GM21825 (cell line): ENCODE measurements at regions not wholly inside any gene's neighbourhood (a gene's known extent, or its start where the extent isn't known, plus 50 kb on each side); places are given as distances from the start of the nearest gene placed in this dataset.

Source experiments
- ATAC-seq: cut with Tn5 transposase; IDR thresholded peaks from one replicate; pipeline ENCODE4 v1.9.1; 2021; ENCODE audit warnings: mild to moderate bottlenecking, moderate library complexity; ENCODE audit not compliant: unreplicated experiment

DNA sequence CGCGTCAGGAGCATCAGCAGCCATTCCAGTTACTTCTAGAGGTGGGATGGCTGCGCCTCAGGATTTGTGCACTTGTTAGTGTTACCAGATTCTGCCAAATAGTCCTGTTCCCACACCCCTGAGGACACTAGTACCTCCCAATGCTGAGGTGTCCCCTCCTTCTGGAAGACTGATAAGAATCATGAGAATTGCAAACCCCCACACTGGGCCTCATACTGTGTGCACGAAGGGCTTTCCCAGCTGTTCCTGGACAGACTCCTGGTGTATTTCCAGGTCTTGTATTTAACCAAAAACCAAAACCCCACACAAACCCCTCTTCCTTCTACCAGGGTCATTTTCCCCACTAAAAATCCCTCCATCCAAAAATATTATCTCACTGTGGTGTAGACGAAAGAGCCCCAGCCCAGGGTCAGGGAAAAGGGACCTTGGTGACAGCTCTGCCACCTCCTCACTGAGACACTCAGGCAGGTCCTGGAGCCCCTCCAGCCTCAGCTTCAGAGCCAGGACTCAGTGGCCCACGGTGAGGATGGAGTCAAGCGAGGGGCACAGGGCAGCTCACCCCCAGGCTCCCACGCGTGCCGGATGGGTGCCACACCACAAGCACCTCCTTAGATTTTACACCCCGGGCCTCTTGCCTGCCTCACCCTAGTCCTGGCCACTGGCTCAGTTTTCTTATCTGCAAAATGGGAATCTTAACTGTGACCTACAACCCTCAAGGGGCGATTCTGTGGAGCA lies 131.4 kb upstream of the RUNX3 start:
- no peak for ATAC-seq

DNA sequence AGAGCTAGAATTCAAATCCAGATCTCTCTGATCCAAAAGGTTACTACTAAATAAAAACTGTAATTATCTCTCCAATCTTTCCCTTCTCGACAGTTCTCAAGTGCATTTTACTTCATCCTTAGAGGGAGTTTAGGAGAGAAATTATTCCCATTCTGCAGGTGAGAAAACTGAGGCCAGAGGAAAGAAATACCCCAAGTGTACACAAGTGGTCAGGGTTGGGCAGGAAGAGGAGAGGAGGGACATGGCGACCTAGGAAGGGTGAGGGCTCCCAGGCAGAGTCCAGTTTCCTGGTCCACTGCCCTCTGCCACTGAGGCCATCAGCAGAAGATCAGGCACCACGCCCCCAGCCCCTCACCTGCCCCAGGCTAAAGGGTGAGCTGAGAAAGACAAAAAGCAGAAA lies 127.1 kb upstream of the RUNX3 start:
- ATAC-seq: no peak

- ATAC-seq: no peak
Observed at GRCh38 chr1:25056536-25056935, 126.5 kb upstream of the RUNX3 start.

DNA sequence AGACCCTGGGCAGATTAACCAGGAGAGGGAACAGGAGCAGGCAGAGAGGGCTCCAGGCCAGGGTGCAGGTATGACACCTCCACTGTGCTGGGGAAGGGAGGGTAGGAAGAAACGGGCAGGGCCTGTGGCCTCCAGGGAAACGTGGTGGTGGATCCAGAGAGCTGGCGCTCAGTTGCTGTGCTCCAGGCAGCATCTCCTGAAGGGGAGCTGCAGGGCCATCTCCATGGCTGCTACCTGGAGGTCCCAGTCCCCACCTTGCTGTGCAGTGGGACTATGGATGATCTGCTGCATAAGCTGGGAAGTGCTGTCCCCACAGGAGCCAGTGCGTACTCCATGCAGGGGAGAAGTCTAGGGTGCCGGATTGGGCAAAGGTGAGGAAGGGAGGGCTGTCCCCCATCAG lies 125.9 kb upstream of the RUNX3 start:
- ATAC-seq: no peak

GRCh38 chr1:25055324-25055780 lies 125.3 kb upstream of the RUNX3 start:
- ATAC-seq: no peak

GRCh38 chr1:25054526-25055323 lies 124.6 kb upstream of the RUNX3 start:
- no peak for ATAC-seq

- ATAC-seq: no peak
Observed at GRCh38 chr1:25053576-25054250, 123.6 kb upstream of the RUNX3 start.

DNA sequence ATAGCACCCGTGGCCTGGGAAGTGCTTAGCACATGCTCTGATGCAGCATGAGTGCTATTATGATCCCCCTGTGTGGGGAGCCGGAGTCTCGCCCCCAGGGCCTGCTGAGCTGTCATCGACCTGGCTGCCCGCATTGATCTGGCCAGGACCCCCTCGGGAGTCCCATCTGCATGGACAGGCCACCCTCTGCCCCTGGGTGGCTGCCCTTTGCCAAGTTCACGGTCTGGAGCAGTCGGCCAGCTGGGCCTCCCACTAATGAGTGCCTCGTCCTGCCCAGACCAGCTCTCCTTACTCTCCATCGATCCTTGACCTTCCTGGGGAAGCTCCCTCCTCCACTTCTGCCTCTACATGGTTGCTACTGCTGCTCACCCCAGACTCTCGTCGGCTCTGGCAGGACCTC lies 121.8 kb upstream of the RUNX3 start:
- no peak for ATAC-seq

- ATAC-seq: no peak
Observed at GRCh38 chr1:25051504-25051903, 121.4 kb upstream of the RUNX3 start.

DNA sequence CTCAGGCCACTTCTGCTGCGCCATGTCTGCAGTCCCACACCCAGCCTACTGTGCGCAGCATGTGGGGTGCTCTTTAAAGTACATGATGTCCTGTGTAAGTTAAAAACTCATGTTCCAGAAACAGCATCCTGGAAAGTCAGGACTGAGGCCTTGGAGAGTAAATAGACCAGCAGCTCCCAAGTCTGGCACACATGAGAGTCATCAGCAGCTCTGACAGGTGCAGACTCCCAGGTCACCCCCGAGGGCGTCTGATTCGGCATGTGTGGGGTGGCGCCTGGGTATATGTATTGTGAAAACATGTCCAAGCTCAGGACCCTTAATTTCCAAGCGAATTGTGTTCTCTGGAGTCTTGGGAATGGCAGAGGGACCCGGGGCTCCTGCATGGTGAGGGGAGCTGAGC lies 120.1 kb upstream of the RUNX3 start:
- ATAC-seq: no peak

DNA sequence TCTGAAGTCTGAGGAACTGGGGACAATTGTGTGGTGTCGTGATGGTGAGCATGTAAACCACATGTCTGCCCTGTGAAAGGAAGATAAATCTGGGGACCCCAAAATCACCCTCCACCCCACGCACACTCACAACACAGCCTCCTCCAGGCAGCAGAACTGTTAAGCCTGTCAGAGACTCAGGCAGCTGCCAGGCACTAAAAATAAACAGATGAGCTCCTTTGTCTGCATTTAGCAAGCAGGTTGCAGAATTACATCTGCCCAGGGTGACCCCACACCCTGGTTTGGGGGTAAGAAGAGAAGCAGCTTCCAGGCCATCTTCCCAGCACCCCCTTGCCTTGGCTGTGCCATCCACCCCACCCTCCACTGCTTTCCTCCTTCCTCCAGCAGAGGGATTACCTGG lies 119.1 kb upstream of the RUNX3 start:
- no peak for ATAC-seq

DNA sequence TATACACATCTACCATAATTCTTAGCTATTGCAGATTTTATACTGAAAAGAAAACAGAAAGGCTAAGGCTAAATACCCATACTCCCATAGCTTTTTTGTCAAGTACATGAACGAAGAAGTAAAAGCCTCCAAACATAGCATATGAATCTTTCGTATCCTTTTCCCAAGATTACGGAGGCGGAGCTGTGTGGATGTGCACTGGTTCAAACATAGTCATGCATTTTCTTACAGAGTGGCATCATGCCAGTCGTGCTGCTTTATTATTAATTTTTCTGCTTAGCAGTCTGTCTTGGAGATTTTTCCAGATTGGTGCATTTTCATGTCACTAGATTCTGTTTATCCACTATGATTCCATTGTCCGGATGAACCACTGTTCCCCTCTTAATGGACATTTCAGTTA lies 118.7 kb upstream of the RUNX3 start:
- ATAC-seq: no peak

DNA sequence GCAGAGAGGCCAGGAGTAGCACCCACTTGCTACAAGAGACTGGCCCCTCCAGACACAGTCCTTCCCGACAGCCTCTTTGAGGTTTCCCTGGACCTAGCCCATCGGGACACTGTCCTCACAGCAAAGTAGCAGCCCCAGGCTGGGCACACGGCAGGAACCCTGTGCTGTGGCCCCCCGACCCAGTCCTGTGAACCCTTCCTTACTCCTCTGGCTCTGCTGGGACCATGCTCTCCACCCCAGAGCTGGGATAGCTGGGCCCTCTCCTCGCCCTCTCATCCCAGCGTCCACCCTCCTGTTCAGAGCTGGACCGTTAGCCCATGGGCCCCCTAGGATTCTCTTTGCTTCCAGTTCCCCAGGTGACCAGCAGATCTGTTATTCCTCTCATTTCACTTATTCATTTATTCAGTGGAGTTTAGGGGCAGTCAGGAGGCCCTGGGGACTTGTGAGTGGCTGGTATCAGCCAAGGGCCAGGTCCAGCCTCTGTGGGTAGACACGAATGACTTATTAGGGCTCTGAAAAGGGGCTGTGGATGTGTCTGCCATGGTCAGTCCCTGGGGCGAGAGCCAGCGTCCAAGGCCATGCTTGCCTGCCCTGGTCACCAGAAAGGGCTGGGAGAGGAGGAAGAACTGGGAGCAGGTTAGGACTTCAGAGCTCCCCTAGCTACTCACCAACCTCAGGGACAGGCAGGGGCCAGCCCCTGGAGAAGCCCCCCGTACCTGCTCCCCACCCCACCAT lies 117.6 kb upstream of the RUNX3 start:
- ATAC-seq: no peak

DNA sequence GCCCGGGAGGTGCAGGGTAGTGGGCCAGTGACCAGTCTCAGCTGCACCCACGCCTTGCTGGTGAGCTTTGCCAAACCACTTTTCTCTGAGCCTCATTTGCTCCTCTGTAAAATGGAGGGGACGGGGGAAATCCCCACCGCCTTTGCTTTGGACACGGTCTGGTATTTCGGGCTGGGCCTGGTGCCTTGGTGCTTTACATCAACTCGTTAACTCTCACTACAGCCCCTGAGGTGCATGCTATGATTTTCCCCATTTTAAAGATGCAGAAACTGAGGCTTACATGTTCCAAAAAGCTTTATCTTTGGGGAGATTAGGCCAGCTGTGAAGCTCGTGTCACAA lies 116.1 kb upstream of the RUNX3 start:
- ATAC-seq: no peak

GRCh38 chr1:25045480-25046193 lies 115.6 kb upstream of the RUNX3 start:
- ATAC-seq: no peak

DNA sequence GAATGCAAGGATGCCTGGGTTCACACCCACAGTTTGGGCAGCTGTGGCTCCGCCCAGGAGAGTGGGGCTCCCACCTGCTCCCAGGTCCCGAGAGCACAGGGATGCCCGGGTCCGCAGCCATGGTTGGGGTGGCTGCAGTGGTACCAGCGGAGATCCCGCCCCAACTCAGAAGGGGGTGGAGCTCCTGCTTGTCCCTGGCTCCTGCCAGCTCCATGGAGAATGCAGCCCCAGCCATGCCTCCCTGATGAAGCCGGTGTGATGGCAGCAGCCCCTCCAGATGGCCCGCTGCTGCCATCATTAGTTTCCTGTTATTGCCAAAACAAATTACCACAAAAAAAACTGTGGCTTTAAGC lies 113.1 kb upstream of the RUNX3 start:
- ATAC-seq: no peak

DNA sequence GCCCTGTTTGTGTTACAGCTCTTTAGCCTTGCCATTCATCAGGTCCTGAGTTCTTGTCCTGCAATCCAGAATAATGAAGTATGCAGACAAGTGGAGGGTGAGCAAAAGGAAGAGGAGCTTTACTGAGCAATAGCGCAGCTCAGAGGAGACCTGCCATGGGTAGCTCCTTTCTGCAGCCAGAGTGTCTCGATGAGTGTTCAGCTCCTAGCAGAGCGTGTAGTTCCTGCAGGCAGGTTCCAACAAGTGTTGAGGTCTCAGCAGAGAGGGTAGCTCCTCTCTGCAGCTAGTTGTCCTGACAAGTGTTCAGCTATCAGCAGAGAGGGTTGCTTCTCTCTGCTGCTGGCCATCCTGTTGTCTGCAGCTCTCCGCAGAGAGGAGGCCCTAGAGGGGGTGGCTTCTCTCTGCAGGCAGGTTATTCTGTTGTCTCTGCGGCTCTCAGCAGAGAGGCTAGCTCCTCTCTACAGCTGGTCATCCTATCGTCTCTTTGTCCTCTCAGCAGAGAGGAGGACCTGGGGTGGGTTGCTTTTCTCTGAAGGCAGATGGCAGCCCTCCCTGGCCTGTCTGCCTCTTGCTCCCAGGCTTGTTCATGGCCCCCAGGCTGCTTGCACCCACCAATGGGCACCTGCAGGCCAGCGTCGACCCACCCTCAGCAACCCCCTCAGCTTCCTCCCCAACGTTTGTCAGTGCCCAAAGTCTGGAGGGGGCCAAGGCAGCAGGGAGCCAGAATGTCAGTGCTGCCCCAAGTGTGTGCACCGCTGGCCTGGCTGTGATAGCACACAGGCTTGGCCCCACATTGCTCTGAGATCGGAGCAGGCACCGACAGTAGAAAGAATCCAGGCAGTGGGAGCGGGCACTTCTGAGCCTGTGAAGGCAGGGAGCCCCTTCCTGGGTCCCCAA lies 112.5 kb upstream of the RUNX3 start:
- no peak for ATAC-seq

DNA sequence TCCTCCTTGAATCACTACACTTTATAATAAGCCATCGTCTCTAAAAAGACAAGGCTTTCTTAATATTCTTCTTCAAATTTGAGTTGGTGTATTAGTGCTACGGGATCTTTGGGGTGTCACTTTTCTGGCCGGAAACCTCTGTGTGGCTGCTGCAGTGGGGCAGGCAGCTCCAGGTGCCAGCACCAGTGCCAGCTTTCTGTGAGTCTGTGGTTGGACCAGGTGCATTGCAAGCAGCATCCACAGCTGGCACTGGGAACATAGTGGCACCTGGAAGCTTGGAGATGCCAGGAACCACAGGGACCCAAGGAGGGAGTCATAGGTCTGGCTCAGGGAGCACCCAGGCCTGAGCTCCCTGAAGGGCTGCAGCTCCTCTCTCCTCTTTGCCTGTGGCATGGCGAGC lies 111.8 kb upstream of the RUNX3 start:
- no peak for ATAC-seq

DNA sequence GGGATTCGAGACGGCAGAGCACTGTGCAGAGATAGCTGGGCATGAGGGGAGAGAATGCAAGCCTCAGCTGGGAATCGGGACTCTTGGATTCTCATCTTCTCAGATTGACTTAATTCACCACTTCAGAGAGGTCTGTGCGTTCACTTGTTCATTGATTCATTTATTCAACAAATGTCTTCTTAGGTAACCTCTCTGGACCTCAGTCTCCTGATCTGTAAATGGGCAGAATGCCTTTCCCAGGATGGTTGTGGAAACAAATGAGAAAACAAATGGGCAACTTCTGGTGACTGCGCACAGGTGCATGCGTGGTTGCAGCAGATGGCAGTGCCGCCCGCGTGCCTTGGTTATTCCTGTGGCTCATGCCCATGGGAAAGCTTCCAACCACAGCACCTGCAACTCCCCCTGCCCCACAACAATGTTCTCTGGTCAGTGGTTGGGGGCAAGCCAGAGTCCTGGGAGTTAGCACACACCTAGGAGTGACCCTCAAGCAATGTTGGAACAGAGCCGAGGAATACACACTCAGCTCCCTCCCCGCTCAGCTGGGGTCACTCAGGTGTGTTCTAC lies 110.1 kb upstream of the RUNX3 start:
- ATAC-seq: no peak
